Parathyroid adenoma (tissue), 2 donors: ENCODE measurements at regions not wholly inside any gene's neighbourhood (a gene's known extent, or its start where the extent isn't known, plus 50 kb on each side); places are given as distances from the start of the nearest gene placed in this dataset.

Source experiments
- H2AFZ ChIP-seq: fragments of 300-600 bp; sonication (generic); one replicate; pipeline ENCODE4 v1.7.0; 2017; ENCODE audit warnings: antibody characterized with exemption, mild to moderate bottlenecking
- H3K27ac ChIP-seq: fragments of 300-600 bp; sonication (generic); one replicate; pipeline ENCODE4 v1.7.0; 2017
- H3K27me3 ChIP-seq: fragments of 300-600 bp; sonication (generic); one replicate; pipeline ENCODE4 v1.7.0; 2017; ENCODE audit warnings: low read length; ENCODE audit not compliant: control insufficient read depth, insufficient read depth
- H3K36me3 ChIP-seq: fragments of 300-600 bp; sonication (generic); one replicate; pipeline ENCODE4 v1.7.0; 2017; ENCODE audit warnings: low read length; ENCODE audit not compliant: control insufficient read depth, insufficient read depth
- H3K4me1 ChIP-seq: fragments of 300-600 bp; sonication (generic); one replicate; pipeline ENCODE4 v1.7.0; 2017; ENCODE audit warnings: control low read depth
- H3K4me2 ChIP-seq: fragments of 300-600 bp; sonication (generic); one replicate; pipeline ENCODE4 v1.7.0; 2017; ENCODE audit warnings: low read length
- H3K4me3 ChIP-seq: fragments of 300-600 bp; sonication (generic); one replicate; pipeline ENCODE4 v1.7.0; 2017; ENCODE audit warnings: low read depth, low read length
- H3K79me2 ChIP-seq: fragments of 300-600 bp; sonication (generic); one replicate; pipeline ENCODE4 v1.7.0; 2017; ENCODE audit warnings: control low read depth
- H3K9ac ChIP-seq: fragments of 300-600 bp; sonication (generic); one replicate; pipeline ENCODE4 v1.7.0; 2017; ENCODE audit warnings: mild to moderate bottlenecking
- H3K9me3 ChIP-seq: fragments of 300-600 bp; sonication (generic); one replicate; pipeline ENCODE4 v1.7.0; 2017; ENCODE audit warnings: low read length; ENCODE audit not compliant: control insufficient read depth
- TF ChIP-seq, protein P1 (sequence below): fragments of 300-600 bp; sonication (generic); IDR thresholded peaks from one replicate; pipeline ENCODE4 v1.7.0; 2017; ENCODE audit warnings: antibody characterized with exemption, mild to moderate bottlenecking
- donor health status: primary hyperparathyroidism.

DNA sequence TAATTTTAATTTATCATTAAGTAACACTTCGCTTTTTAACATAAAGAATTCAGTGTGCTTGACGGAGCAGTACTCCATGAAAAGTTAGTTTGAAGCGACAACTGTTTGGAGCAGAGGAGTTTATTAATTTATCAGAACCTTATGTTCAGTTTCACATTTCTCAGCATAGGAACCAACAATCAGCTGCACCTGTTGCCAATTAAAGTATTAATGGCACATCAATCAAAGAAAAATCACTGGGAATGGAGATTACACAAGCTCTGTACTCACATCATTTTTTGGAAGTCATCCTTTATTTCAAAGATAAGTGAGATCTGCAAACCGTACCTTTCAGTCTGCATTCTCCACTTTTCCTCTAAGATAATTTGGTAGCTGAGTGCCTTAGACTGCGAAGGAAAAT lies 344.6 kb downstream of the LMO4 start:
- H3K9ac ChIP-seq, result no peak overlapping the region
- H2AFZ ChIP-seq, result no peak overlapping the region
- H3K4me2 ChIP-seq, result no peak overlapping the region
- no peak overlapping the region for H3K4me3 ChIP-seq
- H3K36me3 ChIP-seq, result no peaks in the 10 kb centered on the region
- H3K4me1 ChIP-seq, result no peaks in the 10 kb centered on the region
- TF ChIP-seq, protein P1, sequence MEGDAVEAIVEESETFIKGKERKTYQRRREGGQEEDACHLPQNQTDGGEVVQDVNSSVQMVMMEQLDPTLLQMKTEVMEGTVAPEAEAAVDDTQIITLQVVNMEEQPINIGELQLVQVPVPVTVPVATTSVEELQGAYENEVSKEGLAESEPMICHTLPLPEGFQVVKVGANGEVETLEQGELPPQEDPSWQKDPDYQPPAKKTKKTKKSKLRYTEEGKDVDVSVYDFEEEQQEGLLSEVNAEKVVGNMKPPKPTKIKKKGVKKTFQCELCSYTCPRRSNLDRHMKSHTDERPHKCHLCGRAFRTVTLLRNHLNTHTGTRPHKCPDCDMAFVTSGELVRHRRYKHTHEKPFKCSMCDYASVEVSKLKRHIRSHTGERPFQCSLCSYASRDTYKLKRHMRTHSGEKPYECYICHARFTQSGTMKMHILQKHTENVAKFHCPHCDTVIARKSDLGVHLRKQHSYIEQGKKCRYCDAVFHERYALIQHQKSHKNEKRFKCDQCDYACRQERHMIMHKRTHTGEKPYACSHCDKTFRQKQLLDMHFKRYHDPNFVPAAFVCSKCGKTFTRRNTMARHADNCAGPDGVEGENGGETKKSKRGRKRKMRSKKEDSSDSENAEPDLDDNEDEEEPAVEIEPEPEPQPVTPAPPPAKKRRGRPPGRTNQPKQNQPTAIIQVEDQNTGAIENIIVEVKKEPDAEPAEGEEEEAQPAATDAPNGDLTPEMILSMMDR, result no peak
- no peak overlapping the region for H3K27ac ChIP-seq
- no peaks in the 10 kb centered on the region for H3K79me2 ChIP-seq
- no peaks in the 10 kb centered on the region for H3K9me3 ChIP-seq
- no peaks in the 10 kb centered on the region for H3K27me3 ChIP-seq

DNA sequence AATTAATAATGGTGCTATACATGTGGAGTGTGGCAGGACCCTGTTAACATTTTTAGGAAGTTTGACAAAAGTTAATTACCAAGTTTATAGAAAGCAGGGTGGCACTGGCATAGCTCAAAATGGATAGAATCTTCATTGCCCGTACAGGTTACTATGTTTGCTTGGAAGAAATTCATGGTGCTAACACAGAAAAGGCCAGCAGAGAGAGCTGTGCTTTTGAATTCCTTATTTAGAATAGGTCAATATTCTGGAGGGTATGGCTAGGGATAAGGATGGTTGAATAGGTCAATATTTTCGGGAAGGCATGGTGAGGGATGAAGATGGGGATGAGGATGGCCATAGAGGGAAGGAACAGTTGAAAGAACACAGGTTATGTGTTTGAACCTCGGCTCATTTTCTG lies 345.1 kb downstream of the LMO4 start:
- no peaks in the 10 kb centered on the region for H3K4me1 ChIP-seq
- no peaks in the 10 kb centered on the region for H3K9me3 ChIP-seq
- H3K27me3 ChIP-seq, result no peaks in the 10 kb centered on the region
- no peak overlapping the region for H3K4me3 ChIP-seq
- H3K4me2 ChIP-seq, result no peak overlapping the region
- H3K9ac ChIP-seq, result no peak overlapping the region
- H3K79me2 ChIP-seq, result no peaks in the 10 kb centered on the region
- no peak overlapping the region for H3K27ac ChIP-seq
- no peaks in the 10 kb centered on the region for H3K36me3 ChIP-seq
- TF ChIP-seq, protein P1, result no peak
- no peak overlapping the region for H2AFZ ChIP-seq

DNA sequence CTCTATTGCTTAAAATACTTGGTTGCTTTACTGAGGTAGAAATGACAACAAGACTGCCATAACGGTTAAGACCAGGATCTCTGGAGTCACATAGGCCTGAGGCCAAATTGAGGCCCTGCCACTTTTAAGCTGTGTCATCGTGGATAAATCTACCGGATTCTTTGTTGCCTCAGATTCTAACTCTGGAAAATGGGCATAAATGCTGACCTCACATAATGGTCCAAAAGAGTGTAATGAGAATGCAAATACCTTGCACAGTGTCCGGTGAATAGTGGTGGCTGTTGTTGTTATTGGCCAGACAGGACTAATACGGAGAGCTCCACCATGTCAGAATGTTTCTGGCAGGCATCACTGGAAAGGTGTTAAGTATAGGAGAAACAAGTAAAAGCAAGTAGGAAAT lies 346.1 kb downstream of the LMO4 start:
- Histone ChIP-seq H3K9ac (no peak overlapping the region), H3K36me3 (no peaks in the 10 kb centered on the region), H3K9me3 (no peaks in the 10 kb centered on the region), H3K27me3 (no peaks in the 10 kb centered on the region), H3K4me3 (no peak overlapping the region), H3K4me1 (no peaks in the 10 kb centered on the region), H3K79me2 (no peaks in the 10 kb centered on the region), H3K4me2 (no peak overlapping the region), H2AFZ (no peak overlapping the region), H3K27ac (no peak overlapping the region)
- TF ChIP-seq, protein P1, result no peak

DNA sequence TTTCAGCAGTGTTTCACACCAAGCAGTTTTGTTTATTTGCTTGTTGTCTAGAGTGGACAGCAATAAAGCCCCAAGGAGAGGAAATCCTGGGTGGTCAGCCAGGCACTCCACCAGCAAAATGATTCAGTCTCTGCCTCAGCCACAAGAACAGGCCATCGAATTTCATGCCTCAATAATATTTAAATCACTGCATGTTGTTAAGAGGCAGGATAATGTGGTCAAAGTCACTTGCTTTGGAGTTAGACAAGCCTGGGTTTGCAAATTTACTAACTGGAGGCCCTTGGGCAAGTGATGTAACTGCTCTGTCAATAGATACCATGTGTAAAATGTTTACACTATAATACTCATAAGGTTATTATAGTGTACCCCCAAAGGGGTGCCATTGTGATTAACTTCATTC lies 349.6 kb downstream of the LMO4 start:
- TF ChIP-seq, protein P1, result no peak

DNA sequence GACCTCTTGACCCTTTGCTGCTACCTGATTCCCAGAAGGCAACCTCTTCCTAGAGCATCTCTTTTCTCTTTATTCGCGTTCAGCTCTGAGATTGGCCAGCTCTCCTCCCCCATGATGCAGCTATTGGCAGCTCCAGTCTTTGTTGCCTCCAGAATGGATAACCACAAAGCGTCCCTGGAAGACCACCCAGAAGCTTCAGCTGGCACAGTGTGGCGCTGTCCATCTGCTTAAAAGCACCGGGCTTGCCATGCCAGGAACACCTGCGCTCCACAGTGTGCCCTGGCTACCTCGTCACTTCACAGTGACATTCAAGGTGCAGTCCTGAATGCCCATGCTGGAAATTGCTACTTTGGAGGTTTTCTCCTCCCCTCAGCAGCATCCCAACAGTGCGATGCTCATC lies 353.9 kb downstream of the LMO4 start:
- TF ChIP-seq, protein P1, result no peak
- H3K9me3 ChIP-seq, result no peaks in the 10 kb centered on the region
- no peaks in the 10 kb centered on the region for H3K79me2 ChIP-seq
- H3K4me2 ChIP-seq, result no peak overlapping the region
- H2AFZ ChIP-seq, result no peak overlapping the region
- no peak overlapping the region for H3K4me3 ChIP-seq
- no peaks in the 10 kb centered on the region for H3K4me1 ChIP-seq
- no peak overlapping the region for H3K27ac ChIP-seq
- no peak overlapping the region for H3K9ac ChIP-seq
- H3K36me3 ChIP-seq, result no peaks in the 10 kb centered on the region
- H3K27me3 ChIP-seq, result no peaks in the 10 kb centered on the region

More for the DNA sequence above, 349.6 kb downstream of the LMO4 start:
- H3K9ac ChIP-seq, result no peak overlapping the region
- no peak overlapping the region for H3K27ac ChIP-seq
- H3K79me2 ChIP-seq, result no peaks in the 10 kb centered on the region
- H3K9me3 ChIP-seq, result no peaks in the 10 kb centered on the region
- no peak overlapping the region for H2AFZ ChIP-seq
- H3K4me2 ChIP-seq, result no peak overlapping the region
- H3K4me1 ChIP-seq, result no peaks in the 10 kb centered on the region
- no peaks in the 10 kb centered on the region for H3K36me3 ChIP-seq
- no peak overlapping the region for H3K4me3 ChIP-seq
- no peaks in the 10 kb centered on the region for H3K27me3 ChIP-seq
